K562 (cell line): ENCODE measurements at regions not wholly inside any gene's neighbourhood (a gene's known extent, or its start where the extent isn't known, plus 50 kb on each side); places are given as distances from the start of the nearest gene placed in this dataset.

Experiments used
- ATAC-seq: fragments of 200-7000 bp; cut with Tn5 transposase; 3 replicates; pipeline ENCODE4 v1.9.1; 2020; ENCODE audit warnings: moderate library complexity
- BruUV-seq: library from RNA; stranded (reverse); fragments of 400-500 nt; replicated peaks from 2 replicates; lab custom pipeline; 2021; lab: Mats Ljungman, UMichigan
- CTCF ChIA-PET: fragments of 300-600 bp; formaldehyde crosslinking; extraction: SDS; loops from one replicate; lab custom pipeline; 2021; ENCODE audit warnings: low intra/inter-chr PET ratio; lab: Yijun Ruan, JAX
- POLR2A ChIA-PET: fragments of 300-600, 350-650 bp; sonication (Branson Sonifier 250); formaldehyde crosslinking; extraction: SDS; loops from one replicate; lab custom pipeline; 2021; ENCODE audit warnings: antibody characterized with exemption, inconsistent platforms; lab: Yijun Ruan, JAX
- DNase-seq, 4 experiments: peaks; one replicate each; pipeline versions ENCODE4 v3.0.0 to v3.0.0-alpha.2; 2011 to 2018; ENCODE audit warnings: low spot score in 3 of 4, mixed read lengths in 3 of 4; ENCODE audit errors: extremely low read depth in 1 of 4
- FAIRE-seq: peaks from 2 replicates; lab custom pipeline; 2011; peaks lifted over from hg19 to GRCh38; lab: Jason Lieb, UNC
- H2AFZ ChIP-seq: 2 replicates; pipeline ENCODE4 v1.6.0; 2011; ENCODE audit warnings: low read depth, low read length, control low read depth, inconsistent platforms
- H3K27ac ChIP-seq: fragments of 200-600 bp; 3 replicates; pipeline ENCODE4 v1.8.0; 2011; ENCODE audit warnings: low read depth, mild to moderate bottlenecking, control low read depth, inconsistent platforms, low read length, moderate library complexity, mixed read lengths; ENCODE audit errors: extremely low read depth
- H3K27me3 ChIP-seq, 2 experiments: fragments of 300-600 bp in 1 of 2; 2 replicates in 1 of 2; 3 replicates in 1 of 2; pipeline versions ENCODE4 v1.6.0 to v1.8.0; 2011; ENCODE audit warnings: inconsistent platforms in 2 of 2, low read length in 2 of 2, mild to moderate bottlenecking in 1 of 2, mixed read lengths in 1 of 2, moderate library complexity in 1 of 2; ENCODE audit not compliant: control insufficient read depth in 2 of 2, insufficient read depth in 2 of 2
- H3K36me3 ChIP-seq: fragments of 300-600 bp; 3 replicates; pipeline ENCODE4 v1.8.0; 2011; ENCODE audit warnings: mild to moderate bottlenecking, low read length, inconsistent platforms; ENCODE audit not compliant: control insufficient read depth, insufficient read depth
- H3K4me1 ChIP-seq, 2 experiments: fragments of 200-600 bp in 1 of 2; replicated peaks in 1 of 2; 2 replicates in 1 of 2; 3 replicates in 1 of 2; pipeline versions ENCODE4 v1.5.1 to v1.8.0; 2011; ENCODE audit warnings: inconsistent platforms in 2 of 2, low read length in 2 of 2, mild to moderate bottlenecking in 1 of 2, mixed read lengths in 1 of 2, moderate library complexity in 1 of 2; ENCODE audit not compliant: control insufficient read depth in 2 of 2, insufficient read depth in 2 of 2
- H3K4me2 ChIP-seq: 2 replicates; pipeline ENCODE4 v1.6.1; 2011; ENCODE audit warnings: low read length, control low read depth, inconsistent platforms, mixed read lengths; ENCODE audit not compliant: insufficient read depth
- H3K4me3 ChIP-seq: fragments of 200-600 bp; sonication (generic), shearing (Covaris generic); 2 replicates; pipeline ENCODE4 v1.5.1; 2016; ENCODE audit warnings: control low read depth, inconsistent platforms
- H3K79me2 ChIP-seq: fragments of 200-600 bp; 3 replicates; pipeline ENCODE4 v1.8.0; 2011; ENCODE audit warnings: low read length, inconsistent platforms; ENCODE audit not compliant: control insufficient read depth, insufficient read depth
- H3K9ac ChIP-seq, 2 experiments: 2 replicates each; pipeline versions ENCODE4 v1.6.0 to v1.6.1; 2011; ENCODE audit warnings: low read depth in 2 of 2, low read length in 2 of 2, control low read depth in 1 of 2, inconsistent platforms in 1 of 2, mild to moderate bottlenecking in 1 of 2, mixed read lengths in 1 of 2; ENCODE audit not compliant: insufficient read depth in 1 of 2
- H3K9me1 ChIP-seq: one replicate; pipeline ENCODE4 v1.6.0; 2011; ENCODE audit warnings: inconsistent platforms, mild to moderate bottlenecking, low read length, moderate library complexity; ENCODE audit not compliant: control insufficient read depth, insufficient read depth
- H3K9me3 ChIP-seq: replicated peaks from 2 replicates; pipeline ENCODE4 v1.5.1; 2011; ENCODE audit warnings: low read depth, low read length, inconsistent platforms; ENCODE audit not compliant: control insufficient read depth, insufficient read depth
- H4K20me1 ChIP-seq: replicated peaks from 2 replicates; pipeline ENCODE4 v1.6.1; 2011; ENCODE audit warnings: low read length, inconsistent platforms, mixed read lengths; ENCODE audit not compliant: control insufficient read depth, insufficient read depth
- ARHGAP35 ChIP-seq: fragments of 450-650 bp; IDR thresholded peaks from 2 replicates; pipeline ENCODE4 v1.6.1; 2018; ENCODE audit not compliant: partially characterized antibody
- ARID3B ChIP-seq: fragments of 250-450 bp; sonication (Bioruptor Pico); IDR thresholded peaks from 2 replicates; pipeline ENCODE4 v1.4.0; 2020; ENCODE audit warnings: borderline replicate concordance
- E2F6 ChIP-seq, 2 experiments: IDR thresholded peaks; 2 replicates each; pipeline ENCODE4 v1.6.1; 2011; ENCODE audit warnings: borderline replicate concordance in 1 of 2, control low read depth in 1 of 2, low read depth in 1 of 2, low read length in 1 of 2, mild to moderate bottlenecking in 1 of 2, mixed read lengths in 1 of 2, moderate library complexity in 1 of 2; ENCODE audit not compliant: insufficient read depth in 1 of 2, insufficient read length in 1 of 2, poor library complexity in 1 of 2, severe bottlenecking in 1 of 2; ENCODE audit errors: extremely low read depth in 1 of 2
- FOXJ2 ChIP-seq: fragments of 200-800 bp; sonication (Bioruptor generic); IDR thresholded peaks from 2 replicates; pipeline ENCODE4 v1.6.1; 2016; ENCODE audit warnings: missing genetic modification characterization, missing compliant biosample characterization
- HDAC8 ChIP-seq: fragments of 450-650 bp; IDR thresholded peaks from 2 replicates; pipeline ENCODE4 v1.6.1; 2016; ENCODE audit warnings: mild to moderate bottlenecking, missing genetic modification characterization, moderate library complexity, missing compliant biosample characterization
- HNRNPLL ChIP-seq: fragments of 200-400 bp; formaldehyde crosslinking; IDR thresholded peaks from 2 replicates; pipeline ENCODE4 v1.6.1; 2017; ENCODE audit warnings: low read length, low read depth, mild to moderate bottlenecking; ENCODE audit not compliant: poor library complexity, severe bottlenecking
- HOXB6 ChIP-seq: fragments of 250-450 bp; sonication (Bioruptor Pico); IDR thresholded peaks from 2 replicates; pipeline ENCODE4 v1.5.1; 2022; ENCODE audit warnings: mild to moderate bottlenecking, borderline replicate concordance
- KHSRP ChIP-seq: fragments of 450-650 bp; IDR thresholded peaks from 2 replicates; pipeline ENCODE4 v1.6.1; 2017
- MAFF ChIP-seq: IDR thresholded peaks from 2 replicates; pipeline ENCODE4 v1.6.1; 2012; ENCODE audit warnings: low read length, improper control_type of control experiment
- MLLT1 ChIP-seq, 2 experiments: fragments of 450-650 bp; IDR thresholded peaks; 2 replicates each; pipeline ENCODE4 v1.6.1; 2016
- NFATC3 ChIP-seq: fragments of 450-650 bp; IDR thresholded peaks from 2 replicates; pipeline ENCODE4 v1.6.1; 2017; ENCODE audit warnings: mild to moderate bottlenecking
- PRMT5 ChIP-seq: sonication (generic); formaldehyde crosslinking; IDR thresholded peaks from 2 replicates; pipeline ENCODE4 v1.5.0; 2020; ENCODE audit warnings: missing genetic modification reagents
- STAG1 ChIP-seq: sonication (generic); formaldehyde crosslinking; IDR thresholded peaks from 2 replicates; pipeline ENCODE4 v1.5.0; 2020; ENCODE audit warnings: missing genetic modification reagents, borderline replicate concordance
- STAT5B ChIP-seq: fragments of 250-450 bp; sonication (Bioruptor Pico); IDR thresholded peaks from 2 replicates; pipeline ENCODE4 v1.8.0; 2021; ENCODE audit warnings: mild to moderate bottlenecking, inconsistent platforms
- ZNF143 ChIP-seq: sonication (generic); formaldehyde crosslinking; IDR thresholded peaks from 2 replicates; pipeline ENCODE4 v1.9.0; 2022; ENCODE audit warnings: mild to moderate bottlenecking, missing genetic modification reagents
- ZNF184 ChIP-seq: sonication (generic); formaldehyde crosslinking; IDR thresholded peaks from 2 replicates; pipeline ENCODE4 v1.5.0; 2020; ENCODE audit warnings: missing genetic modification reagents
- ZNF277 ChIP-seq: fragments of 250-450 bp; sonication (Bioruptor Pico); IDR thresholded peaks from 2 replicates; pipeline ENCODE4 v1.8.0; 2022; ENCODE audit warnings: inconsistent platforms, mild to moderate bottlenecking, moderate library complexity, borderline replicate concordance
- WGBS: fragments of 100-300 bp; shearing (Covaris generic); methylation state at CpG from one replicate; pipeline ENCODE4 v1.1.6; 2016; ENCODE audit warnings: low coverage, mixed read lengths; ENCODE audit not compliant: insufficient coverage; ENCODE audit errors: missing lambda C conversion rate; 5-methylcytosine and 5-hydroxymethylcytosine counted together
- in situ Hi-C: fragments of 300-500 bp; cut with MboI; formaldehyde crosslinking; loops from 4 replicates; pipeline ENCODE4 v1.15.0; 2018; ENCODE audit warnings: inconsistent platforms, mixed read lengths
- intact Hi-C: fragments of 100-400 bp; cut with micrococcal nuclease; formaldehyde crosslinking; loops from 2 replicates; pipeline ENCODE4 v1.14.2; 2022

- in situ Hi-C loops, result no loop called here
- no peak for DNase-seq
- Histone ChIP-seq H3K27me3 (no peaks in the 10 kb centered on the region), H2AFZ (no peak overlapping the region), H3K9me3 (no peaks in the 10 kb centered on the region; the same call in 1 of the 2 replicates), H3K9me1 (no peaks in the 10 kb centered on the region), H4K20me1 (no peaks in the 10 kb centered on the region), H3K79me2 (no peaks in the 10 kb centered on the region), H3K4me3 (no peak overlapping the region), H3K4me1 (no peaks in the 10 kb centered on the region), H3K27ac (no peak overlapping the region), H3K4me2 (no peak overlapping the region), H3K36me3 (peaks cover 46% of the 10 kb centered on the region; the same call in 2 of the 3 replicates), H3K9ac (no peak overlapping the region)
- no peak for FAIRE-seq
- intact Hi-C loops, result no loop called here
- 95% methylated on average over 3 of the region's 3 CpGs for WGBS
- no peak for ATAC-seq
- CTCF ChIA-PET, result no interaction called here
- POLR2A ChIA-PET, result no interaction called here
- BruUV-seq, result no TSS peak
- no peak for TF ChIP-seq ZNF277 (CRISPR knock-in tag)
- no peak for TF ChIP-seq STAT5B (CRISPR knock-in tag)
- no peak for TF ChIP-seq E2F6 (IDR thresholded peaks at IDR 0.05; ENCODE audit: borderline replicate concordance in 1 of 2, extremely low read depth in 1 of 2, insufficient read depth in 1 of 2, insufficient read length in 1 of 2, low read depth in 1 of 2, low read length in 1 of 2, poor library complexity in 1 of 2, severe bottlenecking in 1 of 2)
- TF ChIP-seq HOXB6, result no peak
- no peak for TF ChIP-seq ZNF143
- no peak for TF ChIP-seq ZNF184 (CRISPR knock-in tag)
- no peak for TF ChIP-seq ARID3B (CRISPR knock-in tag)
- TF ChIP-seq HDAC8, result no peak
- no peak for TF ChIP-seq FOXJ2 (tag)
- TF ChIP-seq PRMT5, result no peak
- TF ChIP-seq HNRNPLL, result no peak
- no peak for TF ChIP-seq NFATC3
- no peak for TF ChIP-seq ARHGAP35
- no peak for TF ChIP-seq MLLT1 (IDR thresholded peaks at IDR 0.05)
- TF ChIP-seq STAG1 (CRISPR knock-in tag), result no peak
- no peak for TF ChIP-seq MAFF
- no peak for TF ChIP-seq KHSRP
Observed at GRCh38 chr14:106493962-106494823, 967.8 kb downstream of the TMEM121 start.
